ENCODE measurements at regions not wholly inside any gene's neighbourhood (a gene's known extent, or its start where the extent isn't known, plus 50 kb on each side); places are given as distances from the start of the nearest gene placed in this dataset.

GRCh38 chr1:216890871-216891270 lies 167.6 kb upstream of the ESRRG start (continued):
- TF ChIP-seq OSR1 (CRISPR knock-in tag; IDR thresholded peaks at IDR 0.05) (no peak), ISL1 (CRISPR knock-in tag; IDR thresholded peaks at IDR 0.05) (no peak), ARNTL (CRISPR knock-in tag; IDR thresholded peaks at IDR 0.05; ENCODE audit: borderline replicate concordance, low read depth) (no peak)

GRCh38 chr1:216888731-216889130 lies 165.5 kb upstream of the ESRRG start:
- TF ChIP-seq ZFP30 (CRISPR knock-in tag; IDR thresholded peaks at IDR 0.05) = no peak
- no peak for ATAC-seq

GRCh38 chr1:216887032-216887431 lies 163.8 kb upstream of the ESRRG start:
- no peak for ATAC-seq
- TF ChIP-seq CREB5 (CRISPR knock-in tag; IDR thresholded peaks at IDR 0.05; ENCODE audit: low read depth) = no peak

GRCh38 chr1:216884614-216885229 lies 161.5 kb upstream of the ESRRG start:
- TF ChIP-seq ZFP3 (CRISPR knock-in tag; IDR thresholded peaks at IDR 0.05) (no peak), ARNTL (CRISPR knock-in tag; IDR thresholded peaks at IDR 0.05; ENCODE audit: borderline replicate concordance, low read depth) (no peak), SNAI2 (CRISPR knock-in tag; IDR thresholded peaks at IDR 0.05) (no peak), TSHZ2 (CRISPR knock-in tag; IDR thresholded peaks at IDR 0.05) (no peak)
- peak; percentile 18; the same call in 2 of the 3 replicates for ATAC-seq

GRCh38 chr1:216883518-216883917 lies 160.3 kb upstream of the ESRRG start:
- TF ChIP-seq OSR1 (CRISPR knock-in tag; IDR thresholded peaks at IDR 0.05) = no peak
- TF ChIP-seq POU6F1 (CRISPR knock-in tag; IDR thresholded peaks at IDR 0.05; ENCODE audit: borderline replicate concordance, low read depth) = no peak
- no peak for TF ChIP-seq ZNF8 (CRISPR knock-in tag; IDR thresholded peaks at IDR 0.05)
- TF ChIP-seq CSDC2 (CRISPR knock-in tag; IDR thresholded peaks at IDR 0.05) = no peak
- TF ChIP-seq PPARA (CRISPR knock-in tag; IDR thresholded peaks at IDR 0.05; ENCODE audit: borderline replicate concordance) = no peak
- TF ChIP-seq TCF4 (CRISPR knock-in tag; IDR thresholded peaks at IDR 0.05; ENCODE audit: borderline replicate concordance) = no peak
- no peak for TF ChIP-seq ZNF565 (CRISPR knock-in tag; conservative IDR thresholded peaks at IDR 0.05; ENCODE audit: low read depth)
- no peak for TF ChIP-seq SNAI2 (CRISPR knock-in tag; IDR thresholded peaks at IDR 0.05)
- no peak for TF ChIP-seq TSHZ2 (CRISPR knock-in tag; IDR thresholded peaks at IDR 0.05)
- no peak for TF ChIP-seq PATZ1 (CRISPR knock-in tag; IDR thresholded peaks at IDR 0.05; ENCODE audit: borderline replicate concordance)
- TF ChIP-seq BACH2 (CRISPR knock-in tag; IDR thresholded peaks at IDR 0.05; ENCODE audit: borderline replicate concordance) = no peak
- no peak for TF ChIP-seq ISL1 (CRISPR knock-in tag; IDR thresholded peaks at IDR 0.05)
- TF ChIP-seq GLIS3 (CRISPR knock-in tag; IDR thresholded peaks at IDR 0.05) = no peak
- no peak for TF ChIP-seq ARNTL (CRISPR knock-in tag; IDR thresholded peaks at IDR 0.05; ENCODE audit: borderline replicate concordance, low read depth)
- ATAC-seq = no peak

Measured in SK-N-SH treated with all-trans-retinoic acid at 6 μM for 48 hours (cell line).